ENCODE measurements at regions not wholly inside any gene's neighbourhood (a gene's known extent, or its start where the extent isn't known, plus 50 kb on each side); places are given as distances from the start of the nearest gene placed in this dataset.

GRCh38 chr4:179977378-179977777 lies 2265.8 kb upstream of the TENM3 start:
- Histone ChIP-seq H3K27me3 (ENCODE audit: insufficient read depth, low read length, poor library complexity) (no peaks in the 10 kb centered on the region), H3K4me2 (ENCODE audit: insufficient read depth, low read length) (no peak overlapping the region), H3K27ac (ENCODE audit: low read length) (no peak overlapping the region), H3K79me2 (ENCODE audit: insufficient read depth, low read length) (no peaks in the 10 kb centered on the region), H3K4me1 (ENCODE audit: insufficient read depth, low read length) (no peaks in the 10 kb centered on the region), H4K20me1 (ENCODE audit: insufficient read depth, low read length) (no peaks in the 10 kb centered on the region), H3K9me3 (ENCODE audit: insufficient read depth, low read length, severe bottlenecking) (no peaks in the 10 kb centered on the region), H3K4me3 (ENCODE audit: low read depth in 1 of 2, low read length in 2 of 2) (no peak overlapping the region), H3K9ac (ENCODE audit: low read depth, low read length) (no peak overlapping the region), H2AFZ (ENCODE audit: low read depth, low read length) (no peak overlapping the region), H3K36me3 (ENCODE audit: insufficient read depth, low read length) (no peaks in the 10 kb centered on the region)
- no peak for ATAC-seq (ENCODE audit: insufficient read depth, low read depth)
- TF ChIP-seq CTCF (IDR thresholded peaks at IDR 0.05; ENCODE audit: borderline replicate concordance, extremely low read depth, low read length, poor library complexity, severe bottlenecking) (no peak), EZH2 (IDR thresholded peaks at IDR 0.05; ENCODE audit: borderline replicate concordance, low read depth, low read length, severe bottlenecking) (no peak)
- DNase-seq, result no peak

GRCh38 chr4:179981161-179981560 lies 2262.0 kb upstream of the TENM3 start:
- Histone ChIP-seq H3K4me3 (ENCODE audit: low read depth in 1 of 2, low read length in 2 of 2) (no peak overlapping the region), H3K36me3 (ENCODE audit: insufficient read depth, low read length) (no peaks in the 10 kb centered on the region), H3K4me1 (ENCODE audit: insufficient read depth, low read length) (no peaks in the 10 kb centered on the region), H3K27me3 (ENCODE audit: insufficient read depth, low read length, poor library complexity) (no peaks in the 10 kb centered on the region), H3K9ac (ENCODE audit: low read depth, low read length) (no peak overlapping the region), H3K9me3 (ENCODE audit: insufficient read depth, low read length, severe bottlenecking) (no peaks in the 10 kb centered on the region), H3K4me2 (ENCODE audit: insufficient read depth, low read length) (no peak overlapping the region), H3K27ac (ENCODE audit: low read length) (no peak overlapping the region), H2AFZ (ENCODE audit: low read depth, low read length) (no peak overlapping the region), H3K79me2 (ENCODE audit: insufficient read depth, low read length) (no peaks in the 10 kb centered on the region), H4K20me1 (ENCODE audit: insufficient read depth, low read length) (no peaks in the 10 kb centered on the region)
- ATAC-seq (ENCODE audit: insufficient read depth, low read depth), result no peak
- TF ChIP-seq CTCF (IDR thresholded peaks at IDR 0.05; ENCODE audit: borderline replicate concordance, extremely low read depth, low read length, poor library complexity, severe bottlenecking) (no peak), EZH2 (IDR thresholded peaks at IDR 0.05; ENCODE audit: borderline replicate concordance, low read depth, low read length, severe bottlenecking) (no peak)
- no peak for DNase-seq

DNA sequence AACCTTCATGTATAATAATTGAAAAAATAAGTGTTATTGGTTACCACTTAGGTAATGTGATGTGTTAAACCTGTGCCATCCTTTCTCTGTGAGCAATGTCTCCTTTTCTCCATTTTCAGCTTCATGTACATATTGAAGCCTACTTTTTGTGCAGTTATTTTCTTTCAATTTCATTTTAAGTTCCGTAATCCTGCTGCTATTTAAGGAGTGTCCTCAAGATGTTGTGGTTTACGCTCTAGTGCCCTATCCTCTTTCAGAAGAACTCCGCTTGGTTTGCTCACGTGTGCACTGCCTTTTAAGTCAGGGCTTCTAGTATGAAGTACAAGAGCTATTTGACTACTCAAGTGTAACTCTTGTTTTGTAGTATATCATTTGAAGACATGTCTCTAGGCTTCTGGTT lies 2253.2 kb upstream of the TENM3 start:
- no peaks in the 10 kb centered on the region for H3K79me2 ChIP-seq (ENCODE audit: insufficient read depth, low read length)
- TF ChIP-seq CTCF (IDR thresholded peaks at IDR 0.05; ENCODE audit: borderline replicate concordance, extremely low read depth, low read length, poor library complexity, severe bottlenecking) (no peak), EZH2 (IDR thresholded peaks at IDR 0.05; ENCODE audit: borderline replicate concordance, low read depth, low read length, severe bottlenecking) (no peak)
- H4K20me1 ChIP-seq (ENCODE audit: insufficient read depth, low read length), result no peaks in the 10 kb centered on the region
- H3K36me3 ChIP-seq (ENCODE audit: insufficient read depth, low read length), result no peaks in the 10 kb centered on the region
- H3K27me3 ChIP-seq (ENCODE audit: insufficient read depth, low read length, poor library complexity), result no peaks in the 10 kb centered on the region
- ATAC-seq (ENCODE audit: insufficient read depth, low read depth) (no peak), DNase-seq (no peak)
- no peak overlapping the region for H3K4me3 ChIP-seq (ENCODE audit: low read depth in 1 of 2, low read length in 2 of 2)
- no peak overlapping the region for H3K9ac ChIP-seq (ENCODE audit: low read depth, low read length)
- H2AFZ ChIP-seq (ENCODE audit: low read depth, low read length), result no peak overlapping the region
- no peak overlapping the region for H3K27ac ChIP-seq (ENCODE audit: low read length)
- no peaks in the 10 kb centered on the region for H3K4me1 ChIP-seq (ENCODE audit: insufficient read depth, low read length)
- H3K9me3 ChIP-seq (ENCODE audit: insufficient read depth, low read length, severe bottlenecking), result no peaks in the 10 kb centered on the region
- H3K4me2 ChIP-seq (ENCODE audit: insufficient read depth, low read length), result no peak overlapping the region

DNA sequence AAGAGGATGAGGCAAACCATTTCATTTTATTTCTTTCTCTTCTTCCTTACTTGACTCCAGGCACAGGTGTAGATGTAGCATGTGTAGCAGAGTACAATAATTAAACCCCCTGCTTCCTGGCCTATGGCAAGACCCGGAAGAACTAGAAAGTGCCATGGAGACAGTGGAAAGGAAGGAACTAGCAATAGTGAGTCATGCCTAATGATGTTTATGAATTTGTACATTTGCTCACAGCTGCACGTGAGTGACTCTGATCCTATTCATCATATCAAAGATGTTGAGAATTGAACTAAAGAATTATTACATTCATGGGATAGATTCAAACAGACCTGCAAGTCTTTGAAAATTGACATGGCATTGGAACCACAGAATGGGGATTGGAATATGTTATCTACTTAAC lies 2233.9 kb upstream of the TENM3 start:
- Histone ChIP-seq H3K9ac (ENCODE audit: low read depth, low read length) (no peak overlapping the region), H2AFZ (ENCODE audit: low read depth, low read length) (no peak overlapping the region), H3K4me2 (ENCODE audit: insufficient read depth, low read length) (no peak overlapping the region), H3K27ac (ENCODE audit: low read length) (no peak overlapping the region), H3K27me3 (ENCODE audit: insufficient read depth, low read length, poor library complexity) (no peaks in the 10 kb centered on the region), H3K4me3 (ENCODE audit: low read depth in 1 of 2, low read length in 2 of 2) (no peak overlapping the region), H3K9me3 (ENCODE audit: insufficient read depth, low read length, severe bottlenecking) (no peaks in the 10 kb centered on the region), H3K36me3 (ENCODE audit: insufficient read depth, low read length) (no peaks in the 10 kb centered on the region), H3K4me1 (ENCODE audit: insufficient read depth, low read length) (no peaks in the 10 kb centered on the region), H3K79me2 (ENCODE audit: insufficient read depth, low read length) (no peaks in the 10 kb centered on the region), H4K20me1 (ENCODE audit: insufficient read depth, low read length) (no peaks in the 10 kb centered on the region)
- DNase-seq (no peak), ATAC-seq (ENCODE audit: insufficient read depth, low read depth) (no peak)
- TF ChIP-seq EZH2 (IDR thresholded peaks at IDR 0.05; ENCODE audit: borderline replicate concordance, low read depth, low read length, severe bottlenecking) (no peak), CTCF (IDR thresholded peaks at IDR 0.05; ENCODE audit: borderline replicate concordance, extremely low read depth, low read length, poor library complexity, severe bottlenecking) (no peak)
